ENCODE measurements at regions not wholly inside any gene's neighbourhood (a gene's known extent, or its start where the extent isn't known, plus 50 kb on each side); places are given as distances from the start of the nearest gene placed in this dataset.

GRCh38 chr2:179355881-179356280, 91.2 kb upstream of the SESTD1 start:
- TF ChIP-seq CTCF (IDR thresholded peaks at IDR 0.05) (no peak), POLR2A (IDR thresholded peaks at IDR 0.05) (no peak)

Measured in tibial nerve (tissue), 3 donors.